K562 (cell line): ENCODE measurements at regions not wholly inside any gene's neighbourhood (a gene's known extent, or its start where the extent isn't known, plus 50 kb on each side); places are given as distances from the start of the nearest gene placed in this dataset.

ENCODE experiments used
- ATF7 ChIP-seq: fragments of 450-650 bp; IDR thresholded peaks from 2 replicates; pipeline ENCODE4 v1.7.1; 2014; ENCODE audit warnings: mild to moderate bottlenecking, moderate library complexity
- KDM2B ChIP-seq: fragments of 250-450 bp; sonication (Bioruptor Pico); IDR thresholded peaks from 2 replicates; pipeline ENCODE4 v1.8.0; 2021; ENCODE audit warnings: mild to moderate bottlenecking, moderate library complexity
- MITF ChIP-seq: IDR thresholded peaks from 2 replicates; pipeline ENCODE4 v1.6.1; 2014; ENCODE audit warnings: antibody characterized with exemption
- PCBP1 ChIP-seq: fragments of 200-400 bp; formaldehyde crosslinking; IDR thresholded peaks from 2 replicates; pipeline ENCODE4 v1.6.1; 2018; ENCODE audit warnings: mild to moderate bottlenecking, low read depth, low read length; ENCODE audit not compliant: poor library complexity, severe bottlenecking
- RBBP5 ChIP-seq: fragments of 200-600 bp; sonication (generic); IDR thresholded peaks from 2 replicates; pipeline ENCODE4 v1.6.1; 2012; ENCODE audit warnings: borderline replicate concordance, mild to moderate bottlenecking, low read length, control low read depth, inconsistent platforms; ENCODE audit not compliant: insufficient read depth, poor library complexity, severe bottlenecking
- RBM34 ChIP-seq: fragments of 200-400 bp; formaldehyde crosslinking; IDR thresholded peaks from 2 replicates; pipeline ENCODE4 v1.6.1; 2018; ENCODE audit warnings: low read length, borderline replicate concordance; ENCODE audit not compliant: insufficient read depth
- ZBTB40 ChIP-seq, 2 experiments: fragments of 450-650 bp in 1 of 2; sonication (generic) in 1 of 2; formaldehyde crosslinking in 1 of 2; IDR thresholded peaks; 2 replicates each; pipeline versions ENCODE4 v1.7.1 to v1.9.0; 2016 to 2022; ENCODE audit warnings: inconsistent platforms in 1 of 2, mild to moderate bottlenecking in 1 of 2, missing genetic modification reagents in 1 of 2
- ZNF134 ChIP-seq: fragments of 250-450 bp; sonication (Bioruptor Pico); conservative IDR thresholded peaks from 2 replicates; pipeline ENCODE4 v1.4.0; 2020
- ZNF263 ChIP-seq: sonication (generic); formaldehyde crosslinking; IDR thresholded peaks from 2 replicates; pipeline ENCODE4 v1.8.0; 2022; ENCODE audit warnings: mild to moderate bottlenecking, missing genetic modification reagents, borderline replicate concordance

GRCh38 chr12:105538880-105539279 is 208.4 kb downstream of the C12orf75 start (continued):
- no peak for TF ChIP-seq RBBP5
- no peak for TF ChIP-seq PCBP1
- no peak for TF ChIP-seq ATF7
- no peak for TF ChIP-seq KDM2B (CRISPR knock-in tag)
- no peak for TF ChIP-seq ZNF263 (CRISPR knock-in tag)
- no peak for TF ChIP-seq ZNF134 (CRISPR knock-in tag)
- TF ChIP-seq RBM34, result no peak
- no peak for TF ChIP-seq ZBTB40 (IDR thresholded peaks at IDR 0.05)
- TF ChIP-seq ZBTB40 (CRISPR knock-in tag; IDR thresholded peaks at IDR 0.05), result no peak
- no peak for TF ChIP-seq MITF
